GM18520 (cell line): ENCODE measurements at regions not wholly inside any gene's neighbourhood (a gene's known extent, or its start where the extent isn't known, plus 50 kb on each side); places are given as distances from the start of the nearest gene placed in this dataset.
"Not testable (repeated sequence)": the region's sequence is repeated elsewhere in the genome, so short reads cannot be mapped to it uniquely, and the experiment has no call there.

Experiments used
- ATAC-seq: cut with Tn5 transposase; IDR thresholded peaks from one replicate; pipeline ENCODE4 v1.9.1; 2021; ENCODE audit not compliant: unreplicated experiment

GRCh38 chr20:48214601-48215000, 429.3 kb upstream of the SULF2 start:
- ATAC-seq = no peak

GRCh38 chr20:48213635-48214034, 428.4 kb upstream of the SULF2 start:
- not testable (repeated sequence) for ATAC-seq

GRCh38 chr20:48212806-48213509, 427.7 kb upstream of the SULF2 start:
- ATAC-seq = no peak

GRCh38 chr20:48211847-48212246, 426.6 kb upstream of the SULF2 start:
- no peak for ATAC-seq

- no peak for ATAC-seq
Measured at GRCh38 chr20:48211238-48211637, 426.0 kb upstream of the SULF2 start.

- ATAC-seq = no peak
Measured at GRCh38 chr20:48210111-48211027, 425.1 kb upstream of the SULF2 start.

GRCh38 chr20:48209102-48209501, 423.8 kb upstream of the SULF2 start:
- no peak for ATAC-seq

GRCh38 chr20:48208176-48208575, 422.9 kb upstream of the SULF2 start:
- no peak for ATAC-seq

GRCh38 chr20:48207505-48207904, 422.2 kb upstream of the SULF2 start:
- no peak for ATAC-seq

GRCh38 chr20:48205786-48206185, 420.5 kb upstream of the SULF2 start:
- no peak for ATAC-seq

- no peak for ATAC-seq
Measured at GRCh38 chr20:48205281-48205782, 420.1 kb upstream of the SULF2 start.

GRCh38 chr20:48204499-48204898, 419.2 kb upstream of the SULF2 start:
- no peak for ATAC-seq

GRCh38 chr20:48203252-48203651, 418.0 kb upstream of the SULF2 start:
- ATAC-seq = no peak

GRCh38 chr20:48202334-48203113, 417.2 kb upstream of the SULF2 start:
- no peak for ATAC-seq

- no peak for ATAC-seq
Measured at GRCh38 chr20:48201885-48202284, 416.6 kb upstream of the SULF2 start.

- ATAC-seq = no peak
Measured at GRCh38 chr20:48201188-48201587, 415.9 kb upstream of the SULF2 start.

- ATAC-seq = no peak
Measured at GRCh38 chr20:48198929-48199451, 413.7 kb upstream of the SULF2 start.

GRCh38 chr20:48197066-48197465, 411.8 kb upstream of the SULF2 start:
- ATAC-seq = no peak

- no peak for ATAC-seq
Measured at GRCh38 chr20:48196486-48196885, 411.2 kb upstream of the SULF2 start.

- ATAC-seq = no peak
Measured at GRCh38 chr20:48196001-48196400, 410.7 kb upstream of the SULF2 start.
